Stimulated activated memory B cell treated with anti-CD40 and anti-IgM and Interleukin-4, amounts not matched to agents 10 μg/mL and 1 μg/mL and 100 μg/mL, for 72 hours (primary cell): ENCODE measurements at regions not wholly inside any gene's neighbourhood (a gene's known extent, or its start where the extent isn't known, plus 50 kb on each side); places are given as distances from the start of the nearest gene placed in this dataset.

Experiments used
- ATAC-seq: fragments of 150-1000 bp; cut with Tn5 transposase; 2 replicates; pipeline ENCODE4 v1.10.0; 2021
- H3K27ac Mint-ChIP-seq: one replicate; pipeline ENCODE4 v1.8.0; 2022; ENCODE audit warnings: mild to moderate bottlenecking, mixed read lengths
- H3K27me3 Mint-ChIP-seq: one replicate; pipeline ENCODE4 v1.8.0; 2022; ENCODE audit warnings: mixed read lengths
- H3K36me3 Mint-ChIP-seq: one replicate; pipeline ENCODE4 v1.8.0; 2022; ENCODE audit warnings: mixed read lengths
- H3K4me1 Mint-ChIP-seq: one replicate; pipeline ENCODE4 v1.8.0; 2022; ENCODE audit warnings: mixed read lengths
- H3K4me3 Mint-ChIP-seq: one replicate; pipeline ENCODE4 v1.8.0; 2022; ENCODE audit warnings: mild to moderate bottlenecking, moderate library complexity, mixed read lengths
- H3K9me3 Mint-ChIP-seq: one replicate; pipeline ENCODE4 v1.8.0; 2022; ENCODE audit warnings: mixed read lengths

DNA sequence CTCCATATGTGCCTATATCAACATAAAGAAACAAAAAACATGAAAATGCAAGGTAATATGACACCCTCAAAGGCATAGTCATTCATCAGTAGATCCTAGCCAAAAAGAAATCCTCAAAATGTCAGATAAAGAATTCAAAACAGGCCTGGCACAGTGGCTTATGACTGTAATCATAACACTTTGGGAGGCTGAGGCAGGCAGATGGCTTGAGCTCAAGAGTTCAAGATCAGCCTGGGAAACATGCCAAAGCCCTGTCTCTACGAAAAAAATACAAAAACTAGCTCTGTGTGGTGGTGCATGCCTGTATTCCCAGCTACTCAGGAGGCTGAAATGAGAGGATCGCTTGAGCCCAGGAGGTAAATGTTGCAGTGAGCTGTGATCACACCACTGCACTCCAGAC is 284.6 kb upstream of the KLHL29 start:
- no peak for ATAC-seq
- Mint-ChIP-seq H3K9me3 (peaks cover 4% of the 10 kb centered on the region), H3K36me3 (no peaks in the 10 kb centered on the region), H3K27ac (no peak overlapping the region), H3K4me3 (no peak overlapping the region), H3K4me1 (no peaks in the 10 kb centered on the region), H3K27me3 (no peaks in the 10 kb centered on the region)

DNA sequence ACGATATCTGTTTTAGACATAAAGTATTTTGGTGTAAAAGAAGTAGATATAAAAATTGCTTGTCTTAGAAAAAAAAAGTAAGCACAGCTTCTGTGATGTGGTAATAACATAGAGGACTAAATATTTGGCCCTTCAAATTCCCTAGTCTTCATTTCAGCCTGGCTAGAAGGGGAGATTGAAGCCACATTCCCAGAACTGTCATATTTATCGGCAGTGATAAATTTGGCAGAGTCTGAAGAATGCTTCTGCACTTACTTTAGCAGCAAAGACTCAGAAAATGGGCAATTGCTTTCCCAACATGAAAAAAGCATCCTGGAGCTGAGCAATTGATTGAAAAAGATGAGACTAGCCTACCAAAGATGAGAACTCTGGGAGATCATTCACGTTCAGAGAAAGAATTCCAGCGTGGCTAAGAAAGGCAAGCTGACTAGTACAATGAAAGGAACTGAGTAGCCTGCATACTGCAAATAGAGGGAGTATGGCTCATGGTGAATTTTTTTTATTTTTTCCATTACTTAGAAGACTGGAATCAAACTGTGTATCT is 278.7 kb upstream of the KLHL29 start:
- peaks cover 4% of the 10 kb centered on the region for H3K36me3 Mint-ChIP-seq
- H3K4me3 Mint-ChIP-seq, result no peak overlapping the region
- H3K4me1 Mint-ChIP-seq, result no peaks in the 10 kb centered on the region
- no peak overlapping the region for H3K27ac Mint-ChIP-seq
- H3K9me3 Mint-ChIP-seq, result peaks cover 12% of the 10 kb centered on the region
- no peaks in the 10 kb centered on the region for H3K27me3 Mint-ChIP-seq
- ATAC-seq, result no peak

DNA sequence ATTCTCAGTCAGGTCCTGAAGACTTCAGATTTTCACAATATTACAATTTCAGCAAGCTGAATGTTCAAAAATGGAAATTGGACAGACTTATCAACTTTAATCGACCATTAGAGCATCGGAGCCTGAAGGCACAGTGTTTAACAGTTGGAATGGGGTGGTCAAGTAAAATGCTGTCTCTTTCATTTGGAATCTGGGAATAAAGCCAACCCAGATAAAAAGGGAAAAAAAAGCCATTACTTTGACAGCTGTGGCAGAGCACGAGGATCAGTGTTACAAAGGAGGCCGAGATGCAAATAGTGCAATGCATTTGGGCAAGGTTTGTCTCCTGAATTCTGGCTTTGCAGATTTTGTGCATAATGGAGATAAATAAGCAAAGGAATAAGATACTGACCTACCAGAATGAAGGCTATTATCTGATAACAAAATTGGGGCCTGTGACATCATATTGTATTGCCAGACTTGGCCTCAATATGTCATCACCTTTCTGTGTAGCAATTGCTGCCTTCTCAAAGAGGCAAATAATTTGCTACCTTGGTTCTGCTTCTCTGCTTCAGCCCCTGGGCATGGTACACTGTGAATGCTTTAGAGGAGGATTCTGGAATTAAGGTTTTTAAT is 277.5 kb upstream of the KLHL29 start:
- Mint-ChIP-seq H3K4me1 (no peaks in the 10 kb centered on the region), H3K4me3 (no peak overlapping the region), H3K36me3 (peaks cover 4% of the 10 kb centered on the region), H3K27ac (no peak overlapping the region), H3K9me3 (peaks cover 8% of the 10 kb centered on the region), H3K27me3 (no peaks in the 10 kb centered on the region)
- no peak for ATAC-seq

DNA sequence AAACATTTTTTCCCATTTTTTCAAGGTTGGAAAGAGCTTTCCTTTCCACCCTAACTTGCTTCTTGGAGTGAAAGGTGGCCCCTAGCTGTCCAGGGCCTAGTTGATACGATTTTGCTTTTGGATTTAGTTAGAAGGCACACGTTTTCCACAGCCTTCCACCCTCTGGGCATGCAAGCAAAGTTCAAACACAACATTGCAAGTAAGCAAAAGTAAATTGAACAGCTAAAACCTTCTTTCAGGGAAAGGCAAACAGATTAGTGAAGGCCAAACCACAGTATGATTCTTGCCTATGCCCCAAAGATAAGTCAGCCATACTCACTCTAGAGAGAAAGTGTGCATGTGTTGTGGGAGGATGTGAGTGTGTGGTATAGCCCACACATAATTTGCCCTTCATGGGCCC is 273.7 kb upstream of the KLHL29 start:
- H3K9me3 Mint-ChIP-seq, result peaks cover 8% of the 10 kb centered on the region
- ATAC-seq, result no peak
- H3K36me3 Mint-ChIP-seq, result peaks cover 4% of the 10 kb centered on the region
- no peaks in the 10 kb centered on the region for H3K4me1 Mint-ChIP-seq
- no peak overlapping the region for H3K4me3 Mint-ChIP-seq
- no peaks in the 10 kb centered on the region for H3K27me3 Mint-ChIP-seq
- H3K27ac Mint-ChIP-seq, result no peak overlapping the region

DNA sequence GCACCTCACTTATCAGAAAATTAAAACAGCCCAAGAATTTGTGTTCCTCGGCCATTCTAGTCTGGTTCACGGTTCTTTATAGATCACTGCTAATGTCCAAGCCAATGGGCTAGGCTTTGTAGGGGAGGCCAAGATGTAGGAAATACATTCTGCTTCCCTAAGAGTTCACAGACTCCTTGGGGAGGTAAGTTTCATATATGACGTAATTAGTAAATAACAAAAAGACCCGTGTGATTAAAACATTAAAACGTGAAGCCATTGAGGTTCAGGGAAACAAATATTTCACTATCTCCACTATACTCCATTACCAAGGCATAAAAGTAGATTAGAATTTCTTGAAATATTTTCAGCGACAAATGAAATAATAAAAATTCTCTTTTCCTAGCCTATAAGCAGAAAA is 272.5 kb upstream of the KLHL29 start:
- peaks cover 4% of the 10 kb centered on the region for H3K36me3 Mint-ChIP-seq
- peaks cover 8% of the 10 kb centered on the region for H3K9me3 Mint-ChIP-seq
- H3K4me1 Mint-ChIP-seq, result no peaks in the 10 kb centered on the region
- no peaks in the 10 kb centered on the region for H3K27me3 Mint-ChIP-seq
- no peak overlapping the region for H3K27ac Mint-ChIP-seq
- no peak overlapping the region for H3K4me3 Mint-ChIP-seq
- ATAC-seq, result no peak

DNA sequence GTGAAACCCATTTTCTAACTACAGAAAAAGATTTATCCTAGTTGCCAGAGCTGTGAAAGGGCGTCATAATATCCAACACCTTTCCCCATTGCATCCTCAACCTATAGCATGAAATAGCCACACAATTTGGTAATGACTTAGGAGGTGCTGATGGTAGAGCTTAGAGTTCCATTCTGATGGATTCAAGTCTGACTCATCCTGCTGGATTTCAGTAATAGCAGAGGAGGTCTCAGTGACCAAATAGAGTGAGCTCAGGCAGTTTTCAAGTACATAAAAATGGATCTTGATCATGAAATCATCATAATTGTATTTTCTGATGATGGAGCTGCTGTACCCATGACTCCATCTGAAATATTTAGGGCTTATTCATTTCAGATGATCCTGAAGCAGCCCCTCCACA is 270.7 kb upstream of the KLHL29 start:
- H3K4me1 Mint-ChIP-seq, result no peaks in the 10 kb centered on the region
- no peak overlapping the region for H3K27ac Mint-ChIP-seq
- H3K36me3 Mint-ChIP-seq, result peaks cover 4% of the 10 kb centered on the region
- H3K9me3 Mint-ChIP-seq, result peaks cover 8% of the 10 kb centered on the region
- no peak for ATAC-seq
- H3K4me3 Mint-ChIP-seq, result no peak overlapping the region
- H3K27me3 Mint-ChIP-seq, result no peaks in the 10 kb centered on the region

DNA sequence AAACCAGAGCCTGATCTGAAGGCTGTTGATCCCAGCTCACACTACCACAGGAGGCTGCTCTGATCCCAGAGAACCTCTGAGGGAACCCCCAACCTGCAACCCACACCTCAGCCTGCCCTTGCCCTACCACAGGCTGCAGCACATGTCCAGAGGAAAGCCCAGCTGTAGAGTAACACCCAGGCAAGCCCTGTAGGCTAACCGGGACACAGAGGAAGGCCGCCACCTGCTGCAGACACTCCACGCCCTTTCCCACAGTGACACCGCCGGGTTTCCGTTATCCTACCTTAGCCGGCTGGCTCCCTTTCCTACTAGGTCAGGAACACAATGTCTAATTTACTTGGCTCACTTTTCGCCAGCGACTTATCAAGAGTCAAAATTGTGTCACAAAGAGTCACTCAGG is 266.7 kb upstream of the KLHL29 start:
- Mint-ChIP-seq H3K27me3 (no peaks in the 10 kb centered on the region), H3K4me1 (no peaks in the 10 kb centered on the region), H3K9me3 (no peaks in the 10 kb centered on the region), H3K4me3 (no peak overlapping the region), H3K36me3 (no peaks in the 10 kb centered on the region), H3K27ac (no peak overlapping the region)
- no peak for ATAC-seq

DNA sequence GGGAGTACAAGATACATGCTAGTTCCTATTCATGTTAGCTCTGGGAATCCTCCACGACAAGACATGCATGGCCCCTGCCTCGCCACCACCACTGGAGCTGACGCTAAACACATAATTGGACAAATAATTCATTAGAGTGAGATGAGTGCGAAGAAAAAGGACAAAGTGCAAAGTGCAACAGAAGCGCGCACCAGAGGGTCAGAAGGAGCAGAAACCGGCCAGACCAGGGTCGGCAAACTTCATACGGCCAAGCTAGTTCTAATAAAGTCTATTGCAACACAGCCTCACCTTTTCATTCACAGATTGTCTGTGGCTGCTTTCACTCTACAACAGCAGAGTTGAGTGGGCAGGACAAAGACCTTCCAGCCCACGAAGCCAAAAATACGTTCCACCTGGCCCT is 266.1 kb upstream of the KLHL29 start:
- Mint-ChIP-seq H3K4me1 (no peaks in the 10 kb centered on the region), H3K4me3 (no peak overlapping the region), H3K36me3 (no peaks in the 10 kb centered on the region), H3K27ac (no peak overlapping the region), H3K9me3 (no peaks in the 10 kb centered on the region), H3K27me3 (no peaks in the 10 kb centered on the region)
- no peak for ATAC-seq

DNA sequence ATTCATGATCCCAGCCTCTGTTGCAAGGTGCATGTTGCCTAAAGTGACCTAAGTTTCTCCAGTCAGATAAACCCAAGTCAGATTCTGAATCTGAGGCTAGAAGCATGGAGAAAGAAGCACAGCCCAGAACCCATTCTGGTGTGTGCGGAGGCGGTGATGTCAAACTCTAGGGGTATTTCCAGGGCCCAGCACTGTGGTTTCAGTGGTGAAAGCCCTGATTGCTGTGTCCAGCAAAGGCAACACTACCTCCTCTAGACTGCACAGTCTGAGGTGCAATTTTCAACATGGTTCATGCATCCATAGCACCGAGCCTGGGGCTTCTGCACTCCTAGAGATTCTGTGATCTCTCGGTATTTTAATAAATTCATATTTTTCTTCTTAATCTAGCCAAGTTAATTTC is 264.8 kb upstream of the KLHL29 start:
- Mint-ChIP-seq H3K9me3 (no peaks in the 10 kb centered on the region), H3K36me3 (no peaks in the 10 kb centered on the region), H3K27ac (no peak overlapping the region), H3K4me1 (no peaks in the 10 kb centered on the region), H3K27me3 (no peaks in the 10 kb centered on the region), H3K4me3 (no peak overlapping the region)
- no peak for ATAC-seq

DNA sequence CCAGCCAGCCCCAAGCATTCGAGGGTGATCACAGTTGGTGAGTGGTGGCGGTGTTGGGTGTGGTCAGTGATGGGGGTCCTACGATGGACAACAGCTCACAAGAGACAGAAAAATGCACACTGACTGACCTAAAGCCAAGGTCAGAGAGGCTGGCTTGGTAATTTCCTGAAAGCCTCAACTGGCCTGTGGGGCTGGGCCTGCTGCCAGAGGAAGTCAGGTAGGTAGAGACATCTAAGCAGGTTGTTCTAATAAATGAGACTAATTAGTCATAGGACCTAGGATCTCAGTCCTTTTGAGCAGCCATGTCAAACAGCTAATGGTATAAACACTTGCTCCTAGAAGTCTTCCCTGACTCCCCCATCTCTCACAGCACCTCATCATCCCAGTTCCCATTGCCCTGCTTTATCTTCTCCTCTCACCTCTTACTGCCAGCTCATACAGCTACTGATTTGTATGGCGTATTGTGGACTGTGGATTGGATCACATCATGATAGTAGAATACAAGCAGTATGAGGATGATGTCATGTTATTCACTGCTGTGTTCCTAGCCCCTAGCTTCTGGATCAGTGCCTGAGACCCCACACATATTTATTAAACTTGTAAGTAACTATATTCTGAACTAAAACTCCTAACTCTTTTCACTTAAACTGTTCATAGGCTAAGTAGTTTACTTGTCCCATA is 262.9 kb upstream of the KLHL29 start:
- ATAC-seq, result no peak
- H3K27me3 Mint-ChIP-seq, result no peaks in the 10 kb centered on the region
- no peak overlapping the region for H3K4me3 Mint-ChIP-seq

DNA sequence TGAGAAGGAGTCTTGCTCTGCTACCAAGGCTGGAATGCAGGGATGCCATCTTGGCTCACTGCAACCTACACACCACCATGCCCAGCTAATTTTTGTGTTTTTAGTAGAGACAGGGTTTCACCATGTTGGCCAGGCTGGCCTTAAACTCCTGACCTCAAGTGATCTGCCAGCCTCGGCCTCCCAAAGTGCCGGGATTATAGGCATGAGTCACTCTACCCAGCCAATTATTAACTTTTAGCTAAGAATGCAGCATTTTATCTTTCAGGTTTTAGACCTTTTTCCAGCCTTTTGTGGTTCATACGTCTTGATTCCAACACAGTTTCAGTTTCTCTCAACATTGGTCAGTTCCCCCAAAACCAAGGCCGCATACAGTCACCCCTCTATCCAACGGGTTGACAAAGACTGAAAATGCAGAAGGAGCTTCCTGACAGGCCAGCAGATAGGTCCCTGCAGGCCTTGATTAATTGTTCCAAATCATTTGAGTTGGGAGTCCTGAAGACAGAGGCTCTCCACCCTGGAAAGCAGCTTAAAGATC is 262.2 kb upstream of the KLHL29 start:
- no peaks in the 10 kb centered on the region for H3K4me1 Mint-ChIP-seq
- ATAC-seq, result no peak
- H3K36me3 Mint-ChIP-seq, result no peaks in the 10 kb centered on the region
- H3K9me3 Mint-ChIP-seq, result no peaks in the 10 kb centered on the region
- no peak overlapping the region for H3K27ac Mint-ChIP-seq
- no peak overlapping the region for H3K4me3 Mint-ChIP-seq
- H3K27me3 Mint-ChIP-seq, result peaks cover 1% of the 10 kb centered on the region

More for the DNA sequence above, 262.9 kb upstream of the KLHL29 start:
- H3K27ac Mint-ChIP-seq, result no peak overlapping the region
- no peaks in the 10 kb centered on the region for H3K4me1 Mint-ChIP-seq
- H3K9me3 Mint-ChIP-seq, result no peaks in the 10 kb centered on the region
- H3K36me3 Mint-ChIP-seq, result no peaks in the 10 kb centered on the region

DNA sequence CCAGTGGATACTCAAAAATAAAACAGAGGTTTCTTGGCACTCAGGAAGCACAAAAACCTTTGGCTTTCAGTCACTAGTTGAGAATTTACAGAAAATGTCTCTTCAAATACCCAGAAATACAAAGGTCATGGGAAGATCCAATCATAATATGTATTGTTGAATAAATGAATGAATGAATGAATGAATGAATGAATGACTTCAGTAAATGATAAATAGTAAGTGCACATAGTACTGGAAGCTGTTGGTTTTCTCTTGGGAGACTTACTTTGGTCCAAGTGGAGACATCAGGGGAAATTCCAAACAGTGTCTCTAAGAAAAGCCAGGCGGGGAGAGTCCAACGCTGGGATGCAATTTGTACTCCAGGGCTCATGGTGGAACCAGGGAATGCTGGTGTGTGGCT is 261.3 kb upstream of the KLHL29 start:
- H3K4me3 Mint-ChIP-seq, result no peak overlapping the region
- H3K9me3 Mint-ChIP-seq, result peaks cover 1% of the 10 kb centered on the region
- peaks cover 11% of the 10 kb centered on the region for H3K27me3 Mint-ChIP-seq
- H3K4me1 Mint-ChIP-seq, result no peaks in the 10 kb centered on the region
- no peaks in the 10 kb centered on the region for H3K36me3 Mint-ChIP-seq
- no peak for ATAC-seq
- H3K27ac Mint-ChIP-seq, result no peak overlapping the region

DNA sequence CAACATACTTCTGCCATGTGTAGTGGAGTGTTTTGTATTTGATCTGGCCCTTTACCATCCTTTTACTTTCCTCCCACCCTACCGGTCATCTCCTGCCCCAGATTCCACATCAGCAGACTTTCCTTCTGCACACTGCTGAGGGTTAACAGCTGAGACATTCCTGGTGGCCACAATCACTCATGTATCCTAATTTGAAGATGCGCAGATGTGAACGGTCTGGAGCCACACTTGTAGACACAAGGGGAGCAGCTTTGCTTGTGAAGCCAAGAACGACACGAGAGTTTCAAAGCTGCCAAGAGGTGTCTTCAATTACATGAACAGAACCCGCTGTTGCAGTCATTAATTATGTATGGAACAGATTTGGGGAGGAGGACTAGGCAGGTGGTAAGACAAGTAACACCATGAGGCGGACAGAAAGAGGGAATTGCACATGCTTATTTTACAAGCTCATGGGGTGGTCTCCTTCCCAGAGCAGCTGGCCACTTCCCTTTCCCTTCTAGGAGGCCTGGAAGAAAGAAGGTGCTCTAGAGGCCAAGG is 260.7 kb upstream of the KLHL29 start:
- no peak for ATAC-seq
- no peak overlapping the region for H3K27ac Mint-ChIP-seq
- peaks cover 4% of the 10 kb centered on the region for H3K9me3 Mint-ChIP-seq
- H3K4me3 Mint-ChIP-seq, result no peak overlapping the region
- H3K36me3 Mint-ChIP-seq, result no peaks in the 10 kb centered on the region
- peaks cover 16% of the 10 kb centered on the region for H3K27me3 Mint-ChIP-seq
- no peaks in the 10 kb centered on the region for H3K4me1 Mint-ChIP-seq

DNA sequence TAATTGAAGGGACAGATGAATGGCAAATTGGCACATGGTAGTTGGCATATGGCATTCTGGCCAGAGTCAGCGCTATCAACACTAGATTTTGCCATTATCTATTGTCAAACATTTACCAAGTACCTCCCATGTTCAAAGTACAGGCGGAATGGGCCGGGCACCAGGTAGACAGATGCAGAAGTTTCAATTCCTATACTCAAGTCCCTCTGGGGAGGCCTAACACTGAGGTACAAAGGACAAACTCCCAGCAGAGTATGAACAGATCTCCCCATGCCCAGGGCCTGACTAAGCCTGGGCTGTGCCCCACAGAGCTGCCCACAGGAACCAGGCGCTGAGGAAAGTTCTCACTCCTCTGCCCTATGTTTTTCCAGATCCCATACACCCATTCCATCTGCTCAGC is 257.5 kb upstream of the KLHL29 start:
- H3K9me3 Mint-ChIP-seq, result peaks cover 6% of the 10 kb centered on the region
- no peak overlapping the region for H3K4me3 Mint-ChIP-seq
- H3K4me1 Mint-ChIP-seq, result no peaks in the 10 kb centered on the region
- H3K36me3 Mint-ChIP-seq, result no peaks in the 10 kb centered on the region
- H3K27ac Mint-ChIP-seq, result no peak overlapping the region
- H3K27me3 Mint-ChIP-seq, result peaks cover 16% of the 10 kb centered on the region
- no peak for ATAC-seq

DNA sequence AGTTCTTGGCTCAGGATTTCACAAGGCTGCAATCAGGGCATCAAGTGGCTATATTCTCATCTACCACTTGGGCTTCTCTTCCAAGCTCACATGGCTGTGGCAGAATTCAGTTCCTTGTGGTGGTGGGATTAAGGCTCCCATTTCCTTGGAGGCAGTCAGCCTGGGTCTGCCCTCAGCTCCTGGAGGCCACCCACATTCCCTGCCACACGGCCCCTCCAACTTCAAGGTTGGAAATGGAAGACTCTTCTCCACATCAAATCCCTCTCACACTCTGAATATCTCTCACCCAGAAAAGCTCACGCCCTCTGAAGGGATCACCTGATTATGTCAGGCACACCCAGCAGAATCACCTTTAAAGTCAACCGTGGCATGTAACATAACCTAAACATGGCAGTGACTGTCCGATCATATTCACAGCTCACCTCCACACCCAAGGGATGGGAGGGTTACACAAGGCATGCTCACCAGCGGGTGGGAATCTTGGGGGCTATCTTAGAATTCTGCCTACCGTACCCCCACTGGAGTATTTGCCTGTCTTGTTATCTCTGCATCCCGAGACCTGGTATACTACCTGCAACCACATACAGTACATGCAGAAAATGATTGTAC is 256.2 kb upstream of the KLHL29 start:
- no peaks in the 10 kb centered on the region for H3K36me3 Mint-ChIP-seq
- peaks cover 10% of the 10 kb centered on the region for H3K9me3 Mint-ChIP-seq
- H3K4me1 Mint-ChIP-seq, result no peaks in the 10 kb centered on the region
- ATAC-seq, result no peak
- H3K27ac Mint-ChIP-seq, result no peak overlapping the region
- H3K4me3 Mint-ChIP-seq, result no peak overlapping the region
- H3K27me3 Mint-ChIP-seq, result peaks cover 16% of the 10 kb centered on the region
